AG10803 (cell line): ENCODE measurements at regions not wholly inside any gene's neighbourhood (a gene's known extent, or its start where the extent isn't known, plus 50 kb on each side); places are given as distances from the start of the nearest gene placed in this dataset.

Source experiments
- DNase-seq: peaks from one replicate; pipeline ENCODE4 v3.0.0; 2010; ENCODE audit warnings: low read depth
- H3K4me3 ChIP-seq: 2 replicates; pipeline ENCODE4 v1.5.1; 2011; ENCODE audit warnings: mild to moderate bottlenecking, low read length, control low read depth
- TF ChIP-seq, protein P1 (sequence below): conservative IDR thresholded peaks from 2 replicates; pipeline ENCODE4 v1.5.1; 2011; ENCODE audit warnings: mild to moderate bottlenecking, low read length, control low read depth, inconsistent platforms

DNA sequence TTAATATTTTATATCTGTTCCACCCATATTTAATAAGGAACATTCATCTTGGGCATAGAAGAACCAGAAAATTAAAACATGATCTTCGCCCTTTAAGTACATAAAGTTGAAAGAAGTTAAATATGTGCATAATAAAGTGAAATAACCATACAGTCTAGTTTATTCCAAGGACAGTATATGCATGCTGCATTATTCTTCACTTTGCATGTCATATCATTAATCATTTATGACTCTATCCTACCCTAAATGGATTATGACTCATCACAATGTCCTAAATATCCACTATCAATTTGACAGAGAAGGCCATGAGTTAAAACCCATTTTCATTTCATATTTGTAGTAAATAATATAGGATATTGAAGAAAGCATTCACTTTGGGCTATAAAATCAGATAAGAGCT, 576.5 kb upstream of the GNPDA2 start:
- TF ChIP-seq, protein P1, sequence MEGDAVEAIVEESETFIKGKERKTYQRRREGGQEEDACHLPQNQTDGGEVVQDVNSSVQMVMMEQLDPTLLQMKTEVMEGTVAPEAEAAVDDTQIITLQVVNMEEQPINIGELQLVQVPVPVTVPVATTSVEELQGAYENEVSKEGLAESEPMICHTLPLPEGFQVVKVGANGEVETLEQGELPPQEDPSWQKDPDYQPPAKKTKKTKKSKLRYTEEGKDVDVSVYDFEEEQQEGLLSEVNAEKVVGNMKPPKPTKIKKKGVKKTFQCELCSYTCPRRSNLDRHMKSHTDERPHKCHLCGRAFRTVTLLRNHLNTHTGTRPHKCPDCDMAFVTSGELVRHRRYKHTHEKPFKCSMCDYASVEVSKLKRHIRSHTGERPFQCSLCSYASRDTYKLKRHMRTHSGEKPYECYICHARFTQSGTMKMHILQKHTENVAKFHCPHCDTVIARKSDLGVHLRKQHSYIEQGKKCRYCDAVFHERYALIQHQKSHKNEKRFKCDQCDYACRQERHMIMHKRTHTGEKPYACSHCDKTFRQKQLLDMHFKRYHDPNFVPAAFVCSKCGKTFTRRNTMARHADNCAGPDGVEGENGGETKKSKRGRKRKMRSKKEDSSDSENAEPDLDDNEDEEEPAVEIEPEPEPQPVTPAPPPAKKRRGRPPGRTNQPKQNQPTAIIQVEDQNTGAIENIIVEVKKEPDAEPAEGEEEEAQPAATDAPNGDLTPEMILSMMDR = no peak
- H3K4me3 ChIP-seq = no peak overlapping the region
- DNase-seq = no peak

DNA sequence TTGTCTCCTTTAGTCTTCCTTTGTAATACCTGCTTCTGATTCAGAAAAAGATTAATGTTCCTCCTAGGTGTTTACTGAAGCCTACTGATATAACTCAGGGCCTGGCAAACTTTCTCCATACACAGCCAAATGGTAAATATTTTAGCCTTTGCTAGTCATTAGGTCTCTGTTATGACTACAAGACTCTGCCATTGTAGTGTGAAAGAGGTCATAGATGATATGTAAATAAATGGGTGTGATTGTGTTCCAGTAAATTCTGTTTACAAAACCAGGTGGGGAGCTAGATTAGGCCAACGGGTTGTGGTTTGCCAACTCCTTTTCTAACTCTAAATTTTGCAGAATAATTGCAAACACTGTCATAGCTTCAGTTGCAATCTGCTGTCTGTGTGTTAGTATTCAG, 568.1 kb upstream of the GNPDA2 start:
- TF ChIP-seq, protein P1 = no peak

DNA sequence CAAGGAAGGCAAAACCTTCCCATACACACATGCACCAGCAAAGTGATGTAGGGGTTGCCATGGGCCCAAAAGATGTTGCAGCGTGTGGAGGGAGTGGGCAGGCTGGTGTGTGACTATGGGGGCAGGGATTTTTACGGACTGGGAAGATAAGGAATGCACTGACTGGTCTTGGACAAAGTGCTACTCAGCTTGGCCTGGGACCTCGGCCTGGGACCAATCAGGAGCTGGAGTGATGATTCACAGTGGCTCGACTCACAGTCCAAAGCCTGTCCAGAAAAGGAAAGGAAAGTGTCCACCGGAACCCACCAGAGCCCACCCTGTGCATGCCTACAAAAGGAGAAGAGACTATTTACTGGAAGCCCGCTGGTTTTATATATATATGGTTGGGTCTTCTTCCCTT, 567.0 kb upstream of the GNPDA2 start:
- no peak for DNase-seq
- TF ChIP-seq, protein P1 = no peak
- no peak overlapping the region for H3K4me3 ChIP-seq

More for the DNA sequence above, 568.1 kb upstream of the GNPDA2 start:
- no peak for DNase-seq
- no peak overlapping the region for H3K4me3 ChIP-seq

DNA sequence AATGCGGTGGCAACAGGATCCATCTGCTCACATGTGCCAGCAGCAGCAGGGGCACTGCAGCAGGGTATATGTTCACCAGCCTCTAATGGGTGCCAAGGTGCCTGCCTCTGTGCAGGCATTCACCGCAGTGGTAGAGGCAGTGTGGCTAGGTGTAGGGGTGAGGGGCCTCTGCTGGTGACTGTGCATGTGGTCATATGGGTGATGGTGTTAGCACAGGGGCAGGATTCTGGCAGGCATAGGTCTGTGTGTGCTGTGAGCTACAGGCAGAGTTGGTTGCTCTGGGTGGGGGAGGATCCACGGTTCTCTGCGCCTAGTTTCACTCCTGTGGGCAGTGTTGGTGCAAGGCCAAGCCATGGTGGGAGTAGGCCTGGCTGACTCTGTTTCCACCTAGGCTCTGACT, 566.5 kb upstream of the GNPDA2 start:
- H3K4me3 ChIP-seq = no peak overlapping the region
- no peak for DNase-seq
- TF ChIP-seq, protein P1 = no peak

DNA sequence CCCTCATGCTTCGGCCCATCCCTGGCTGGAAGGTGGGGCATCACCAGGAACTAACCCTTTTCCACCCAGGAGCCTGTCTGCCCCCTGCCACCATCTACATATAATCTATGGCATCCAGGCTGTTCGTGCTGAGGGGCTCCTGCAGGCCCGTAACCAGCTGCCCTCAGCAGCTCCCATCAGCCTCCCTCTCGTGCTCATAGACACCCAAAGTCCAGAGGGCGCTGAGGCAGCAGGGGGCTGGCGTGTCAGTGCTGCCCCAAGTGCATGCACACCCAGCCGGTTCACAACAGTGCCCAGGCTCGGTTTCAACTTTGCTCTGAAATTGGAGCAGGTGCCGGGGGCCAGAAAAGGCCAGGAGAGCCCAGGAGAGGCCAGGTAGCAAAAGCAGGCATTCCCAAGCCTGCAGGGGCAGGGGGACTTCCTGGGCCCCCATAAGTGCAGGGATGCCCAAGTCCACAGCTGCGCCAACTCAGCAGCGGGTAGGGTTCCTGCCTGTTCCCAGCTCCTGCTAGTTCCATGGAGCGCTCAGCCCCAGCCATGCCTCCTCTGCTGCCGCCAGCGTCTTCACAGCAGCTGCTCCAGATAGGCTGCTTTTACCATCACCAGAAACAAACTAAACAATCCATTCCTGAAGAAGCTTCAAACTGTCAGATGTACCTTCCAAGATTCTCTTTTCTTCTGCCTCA, 558.2 kb upstream of the GNPDA2 start:
- H3K4me3 ChIP-seq = no peak overlapping the region
- TF ChIP-seq, protein P1 = no peak
- no peak for DNase-seq

DNA sequence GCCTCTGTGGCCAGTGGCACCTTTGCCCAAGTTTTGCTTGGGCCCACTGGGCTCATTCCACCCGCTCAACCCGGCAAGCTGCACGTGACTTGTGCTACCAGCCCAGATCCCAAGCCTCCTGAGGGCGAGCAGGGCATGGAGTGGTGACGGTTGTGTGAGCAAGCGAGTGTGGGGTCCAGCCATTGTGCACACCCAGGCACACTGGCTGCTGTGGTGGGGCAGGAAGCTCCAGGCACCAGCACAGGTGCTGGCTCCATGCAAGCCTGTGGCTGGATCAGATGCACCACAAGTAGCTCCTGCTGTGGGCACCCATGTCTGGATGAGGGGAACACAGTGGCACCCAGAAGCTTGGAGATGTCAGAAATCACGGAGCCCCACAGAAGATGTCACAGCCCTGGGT, 557.0 kb upstream of the GNPDA2 start:
- no peak overlapping the region for H3K4me3 ChIP-seq
- TF ChIP-seq, protein P1 = no peak
- no peak for DNase-seq

DNA sequence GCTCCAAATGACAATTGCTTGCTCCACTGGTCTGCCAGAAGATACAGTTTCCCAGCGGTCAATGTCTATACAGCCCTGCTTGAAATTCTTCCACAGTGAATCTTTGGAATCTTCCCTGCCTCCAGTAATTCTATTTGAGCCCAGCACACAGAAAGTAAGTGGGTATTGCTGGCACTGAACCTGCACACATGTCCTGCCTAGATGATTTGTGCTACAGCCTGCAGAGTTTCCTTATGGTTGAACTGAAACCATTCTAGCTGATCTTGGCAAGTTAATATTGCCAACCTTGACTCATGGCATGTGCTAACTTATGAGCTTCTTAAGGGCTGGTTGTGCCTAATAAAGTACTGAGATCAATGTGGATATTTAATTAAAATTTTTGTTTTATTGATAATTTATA, 553.8 kb upstream of the GNPDA2 start:
- H3K4me3 ChIP-seq = no peak overlapping the region
- no peak for DNase-seq
- TF ChIP-seq, protein P1 = no peak
